ENCODE measurements at regions not wholly inside any gene's neighbourhood (a gene's known extent, or its start where the extent isn't known, plus 50 kb on each side); places are given as distances from the start of the nearest gene placed in this dataset.

DNA sequence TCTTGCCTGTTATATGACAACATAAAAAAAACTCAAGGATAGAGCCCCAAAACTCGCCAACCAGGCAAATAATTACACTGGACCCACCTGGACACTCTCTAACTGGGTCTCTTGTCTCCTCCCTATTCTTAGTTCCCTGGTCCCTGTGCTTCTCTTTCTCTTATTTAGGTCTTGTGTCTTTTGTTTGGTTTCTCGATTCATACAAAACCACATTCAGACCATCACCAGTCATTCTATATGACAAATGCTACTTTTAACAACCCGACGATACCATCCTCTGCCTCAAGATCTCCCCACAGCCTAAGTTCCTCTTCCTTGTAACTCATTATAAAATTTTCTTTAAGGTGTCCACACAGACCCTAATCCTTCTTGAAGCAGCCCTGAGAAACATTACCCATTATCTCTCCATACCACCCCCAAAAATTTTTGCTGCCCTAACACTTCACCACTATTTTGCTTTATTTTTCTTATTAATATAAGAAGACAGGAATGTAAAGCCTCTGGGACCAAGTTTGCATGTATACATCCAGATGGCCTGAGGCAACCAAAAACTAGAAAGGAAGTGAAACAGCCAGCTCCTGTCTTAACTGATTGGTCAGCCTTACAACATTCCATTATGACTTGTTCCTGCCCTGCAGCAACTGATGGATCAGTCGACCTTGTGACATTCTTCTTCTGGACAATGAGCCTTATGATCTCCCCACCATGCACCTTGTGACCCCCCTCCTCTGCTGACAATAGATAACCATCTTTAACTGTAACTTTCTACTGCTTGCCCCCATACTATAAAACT lies 638.2 kb downstream of the AMY1C start:
- Histone ChIP-seq H3K27ac (ENCODE audit: insufficient read length, low read depth, low read length) (no peak overlapping the region), H3K23ac (ENCODE audit: insufficient read length, low read depth, low read length) (no peak overlapping the region)

More for the DNA sequence above, 638.2 kb downstream of the AMY1C start:
- Histone ChIP-seq H3K9me3 (ENCODE audit: control insufficient read depth, low read depth, low read length) (no peaks in the 10 kb centered on the region), H3K79me2 (ENCODE audit: insufficient read depth, low read length) (no peaks in the 10 kb centered on the region), H2AK5ac (ENCODE audit: insufficient read length, low read length) (no peak overlapping the region), H2BK20ac (ENCODE audit: low read depth, low read length, poor library complexity, severe bottlenecking) (no peak overlapping the region), H3K14ac (ENCODE audit: insufficient read depth, low read length) (no peak overlapping the region), H4K5ac (ENCODE audit: insufficient read length, low read depth, low read length) (no peak overlapping the region), H3K79me1 (ENCODE audit: insufficient read depth, low read depth, low read length, poor library complexity, severe bottlenecking) (no peaks in the 10 kb centered on the region), H2BK5ac (ENCODE audit: insufficient read length, low read length) (no peak overlapping the region), H3K23me2 (ENCODE audit: insufficient read length, low read depth, low read length, poor library complexity, severe bottlenecking) (no peaks in the 10 kb centered on the region), H3K4me2 (ENCODE audit: insufficient read depth, insufficient read length, low read length) (no peak overlapping the region), H2BK15ac (ENCODE audit: low read depth, low read length) (no peak overlapping the region), H3K27me3 (ENCODE audit: insufficient read depth, low read length) (no peaks in the 10 kb centered on the region), H4K91ac (ENCODE audit: insufficient read length, low read depth, low read length) (no peak overlapping the region), H3T11ph (ENCODE audit: low read length) (no peak overlapping the region), H3K56ac (ENCODE audit: insufficient read length, low read depth, low read length) (no peak overlapping the region), H2AFZ (ENCODE audit: low read length) (no peak overlapping the region), H2BK120ac (ENCODE audit: low read depth, low read length, poor library complexity, severe bottlenecking) (no peak overlapping the region), H4K8ac (replicated peaks; ENCODE audit: insufficient read length, low read depth, low read length) (no peak overlapping the region), H2BK12ac (ENCODE audit: insufficient read length, low read depth, low read length) (no peak overlapping the region), H3K4ac (ENCODE audit: low read depth, low read length) (no peak overlapping the region), H4K20me1 (ENCODE audit: control insufficient read depth, insufficient read depth, insufficient read length) (no peaks in the 10 kb centered on the region), H3K18ac (ENCODE audit: insufficient read length, low read depth, low read length) (no peak overlapping the region), H3K9ac (ENCODE audit: extremely low read depth, insufficient read length, low read length) (no peak overlapping the region), H3K4me1 (ENCODE audit: insufficient read depth, low read length) (no peaks in the 10 kb centered on the region)
- TF ChIP-seq CTCF (conservative IDR thresholded peaks at IDR 0.05): no peak
- no peak overlapping the region for H3K4me3 Mint-ChIP-seq
- no peaks in the 10 kb centered on the region for H3K36me3 Mint-ChIP-seq (ENCODE audit: insufficient read depth in 1 of 3, low read depth in 3 of 3)
- DNase-seq: no peak
- peaks cover 0 to 11% of the 10 kb centered on the region in 2 experiments; a peak in 2 of 5 replicates for H3K9me3 Mint-ChIP-seq
- no CpG with 5 or more reads among the region's 5 CpGs for WGBS (ENCODE audit: extremely low coverage, insufficient read length, low lambda C conversion rate)
- H3K27ac Mint-ChIP-seq: no peak overlapping the region; a peak in 1 of 7 replicates
- no peaks in the 10 kb centered on the region for H3K4me1 Mint-ChIP-seq
- H3K27me3 Mint-ChIP-seq (ENCODE audit: low read depth): no peaks in the 10 kb centered on the region

Measured in H9 (cell line).